AG04449 (cell line): ENCODE measurements at regions not wholly inside any gene's neighbourhood (a gene's known extent, or its start where the extent isn't known, plus 50 kb on each side); places are given as distances from the start of the nearest gene placed in this dataset.

Source experiments
- CTCF ChIA-PET: fragments of 350-600 bp; formaldehyde crosslinking; extraction: SDS; loops from one replicate; lab custom pipeline; 2021; ENCODE audit warnings: antibody characterized with exemption; lab: Yijun Ruan, JAX
- POLR2A ChIA-PET: fragments of 400-600, 350-600 bp; formaldehyde crosslinking; extraction: SDS; loops from one replicate; lab custom pipeline; 2020; ENCODE audit warnings: antibody characterized with exemption, inconsistent platforms; lab: Yijun Ruan, JAX
- DNase-seq: peaks from one replicate; pipeline ENCODE4 v3.0.0-alpha.2; 2010; ENCODE audit warnings: low read depth, low spot score
- H3K4me3 ChIP-seq: 2 replicates; pipeline ENCODE4 v1.5.1; 2011; ENCODE audit warnings: low read depth, mild to moderate bottlenecking, control low read depth, low read length
- TF ChIP-seq, protein P1 (sequence below): IDR thresholded peaks from one replicate; pipeline ENCODE4 v1.5.1; 2011; ENCODE audit warnings: mild to moderate bottlenecking, moderate library complexity, low read length, control low read depth, inconsistent platforms; ENCODE audit not compliant: insufficient read depth; ENCODE audit errors: missing control alignments

DNA sequence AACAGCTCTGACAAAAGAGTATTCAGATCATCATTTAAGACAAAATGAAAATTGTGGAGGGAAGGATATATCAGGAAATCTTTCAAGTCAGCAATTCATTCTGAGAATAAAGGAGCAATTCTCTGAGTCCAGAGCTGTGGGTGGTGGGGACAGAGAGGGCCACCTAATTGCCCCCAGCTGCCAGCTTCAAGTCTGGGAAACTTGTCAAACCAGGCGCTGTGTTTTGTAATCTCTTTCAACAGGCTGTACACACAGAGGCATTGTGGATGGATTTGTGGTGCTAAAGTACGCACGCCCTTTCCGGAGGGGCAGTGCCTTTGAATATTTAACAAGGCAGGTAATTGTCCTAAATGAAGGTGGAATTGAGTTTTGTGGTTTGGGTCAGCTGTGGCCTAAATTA, 591.1 kb upstream of the BOD1L1 start:
- CTCF ChIA-PET, result no interaction called here
- TF ChIP-seq, protein P1, sequence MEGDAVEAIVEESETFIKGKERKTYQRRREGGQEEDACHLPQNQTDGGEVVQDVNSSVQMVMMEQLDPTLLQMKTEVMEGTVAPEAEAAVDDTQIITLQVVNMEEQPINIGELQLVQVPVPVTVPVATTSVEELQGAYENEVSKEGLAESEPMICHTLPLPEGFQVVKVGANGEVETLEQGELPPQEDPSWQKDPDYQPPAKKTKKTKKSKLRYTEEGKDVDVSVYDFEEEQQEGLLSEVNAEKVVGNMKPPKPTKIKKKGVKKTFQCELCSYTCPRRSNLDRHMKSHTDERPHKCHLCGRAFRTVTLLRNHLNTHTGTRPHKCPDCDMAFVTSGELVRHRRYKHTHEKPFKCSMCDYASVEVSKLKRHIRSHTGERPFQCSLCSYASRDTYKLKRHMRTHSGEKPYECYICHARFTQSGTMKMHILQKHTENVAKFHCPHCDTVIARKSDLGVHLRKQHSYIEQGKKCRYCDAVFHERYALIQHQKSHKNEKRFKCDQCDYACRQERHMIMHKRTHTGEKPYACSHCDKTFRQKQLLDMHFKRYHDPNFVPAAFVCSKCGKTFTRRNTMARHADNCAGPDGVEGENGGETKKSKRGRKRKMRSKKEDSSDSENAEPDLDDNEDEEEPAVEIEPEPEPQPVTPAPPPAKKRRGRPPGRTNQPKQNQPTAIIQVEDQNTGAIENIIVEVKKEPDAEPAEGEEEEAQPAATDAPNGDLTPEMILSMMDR, result no peak
- no peak overlapping the region for H3K4me3 ChIP-seq
- POLR2A ChIA-PET, result no interaction called here
- DNase-seq, result no peak

DNA sequence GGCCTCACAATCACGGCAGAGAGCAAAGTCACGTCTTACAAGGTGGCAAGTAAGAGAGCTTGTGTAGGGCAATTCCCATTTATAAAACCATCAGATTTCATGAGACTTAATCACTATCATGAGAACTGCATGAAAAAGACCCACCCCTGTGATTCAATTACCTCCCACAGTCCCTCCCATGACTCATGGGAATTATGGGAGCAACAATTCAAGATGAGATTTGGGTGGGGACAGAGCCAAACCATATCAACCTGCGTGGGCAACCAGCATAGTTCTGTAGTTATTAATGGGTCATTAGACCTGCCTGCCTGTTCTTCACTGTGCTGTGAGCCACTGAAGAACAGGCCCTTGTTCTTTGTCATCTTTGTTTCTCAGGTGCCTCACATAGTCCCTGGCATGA, 593.7 kb upstream of the BOD1L1 start:
- no peak for DNase-seq
- TF ChIP-seq, protein P1, result no peak
- no peak overlapping the region for H3K4me3 ChIP-seq
- ChIA-PET CTCF (no interaction called here), POLR2A (no interaction called here)

DNA sequence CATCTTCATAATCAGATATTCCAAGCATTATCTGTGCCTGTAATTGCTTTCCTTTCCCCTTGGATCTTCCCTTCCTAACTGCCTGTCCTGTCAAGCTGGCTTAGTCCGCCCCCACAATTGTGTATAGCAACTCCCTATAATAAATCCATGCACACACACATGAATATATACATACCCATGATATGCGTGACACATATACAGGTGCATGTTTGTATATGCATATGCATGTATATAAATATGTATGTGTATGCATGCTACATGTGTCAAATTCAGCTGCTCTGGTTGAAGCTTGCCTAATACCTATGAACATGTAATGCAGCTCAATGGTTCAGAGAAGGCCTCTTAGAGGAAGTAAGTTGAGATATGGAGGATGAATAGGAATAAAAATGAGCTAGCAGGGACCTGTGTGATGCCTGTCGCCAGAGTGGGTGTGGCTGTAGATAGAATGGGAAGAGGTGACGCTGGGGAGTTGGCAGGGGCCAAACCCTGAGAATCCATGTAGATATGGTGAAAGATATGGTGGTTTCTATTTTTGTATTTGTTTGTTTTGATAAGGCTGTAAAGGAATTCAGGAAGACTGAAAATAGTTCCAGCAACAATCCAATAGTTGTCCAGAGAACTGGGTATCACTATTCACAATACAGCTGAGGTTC, 595.0 kb upstream of the BOD1L1 start:
- CTCF ChIA-PET, result no interaction called here
- DNase-seq, result no peak
- no peak overlapping the region for H3K4me3 ChIP-seq
- POLR2A ChIA-PET, result no interaction called here
- TF ChIP-seq, protein P1, result no peak

DNA sequence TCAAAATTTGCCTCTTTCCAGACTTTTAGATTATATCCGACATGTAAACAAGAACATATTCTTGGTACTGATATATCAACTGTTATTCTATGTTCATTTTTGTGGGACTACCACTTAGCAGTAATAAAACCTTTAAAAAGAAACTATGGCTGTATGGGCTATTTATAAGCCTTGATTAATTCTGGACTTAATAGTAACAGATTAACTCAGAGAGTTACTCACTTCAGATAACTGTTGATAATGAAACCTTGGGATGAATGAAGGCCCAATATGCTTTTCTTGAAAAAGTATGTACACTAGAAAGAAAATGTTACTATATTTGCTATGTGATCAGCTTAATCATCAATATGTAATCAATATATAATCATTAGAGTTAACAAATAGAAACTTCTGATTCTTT, 595.9 kb upstream of the BOD1L1 start:
- H3K4me3 ChIP-seq, result no peak overlapping the region
- no peak for DNase-seq
- POLR2A ChIA-PET, result no interaction called here
- CTCF ChIA-PET, result no interaction called here
- TF ChIP-seq, protein P1, result no peak

DNA sequence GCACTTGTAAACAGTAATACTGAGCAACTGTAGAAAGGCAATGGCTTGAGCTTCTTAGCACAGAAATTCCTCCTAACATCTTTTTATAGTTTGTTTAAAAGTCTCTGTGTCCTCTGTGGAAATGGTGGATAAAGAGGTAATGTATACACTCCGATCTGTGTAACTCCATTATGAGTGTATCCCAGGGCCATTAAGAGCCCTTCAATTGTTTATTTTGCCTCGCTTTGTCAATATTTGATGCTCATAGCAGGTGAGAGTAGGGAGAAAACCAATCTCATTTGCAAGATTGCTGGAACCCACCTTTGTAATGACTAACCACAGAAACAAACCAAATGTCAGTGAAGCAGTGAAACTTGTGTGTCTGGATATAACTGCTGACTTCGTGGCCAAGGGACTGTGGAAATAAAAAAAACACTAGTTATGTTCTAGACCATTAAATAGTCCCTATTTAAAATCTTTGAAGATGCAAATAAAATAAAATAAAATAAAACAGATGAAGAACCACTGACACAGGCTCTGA, 598.2 kb upstream of the BOD1L1 start:
- no peak overlapping the region for H3K4me3 ChIP-seq
- DNase-seq, result no peak
- ChIA-PET POLR2A (no interaction called here), CTCF (no interaction called here)
- TF ChIP-seq, protein P1, result no peak

DNA sequence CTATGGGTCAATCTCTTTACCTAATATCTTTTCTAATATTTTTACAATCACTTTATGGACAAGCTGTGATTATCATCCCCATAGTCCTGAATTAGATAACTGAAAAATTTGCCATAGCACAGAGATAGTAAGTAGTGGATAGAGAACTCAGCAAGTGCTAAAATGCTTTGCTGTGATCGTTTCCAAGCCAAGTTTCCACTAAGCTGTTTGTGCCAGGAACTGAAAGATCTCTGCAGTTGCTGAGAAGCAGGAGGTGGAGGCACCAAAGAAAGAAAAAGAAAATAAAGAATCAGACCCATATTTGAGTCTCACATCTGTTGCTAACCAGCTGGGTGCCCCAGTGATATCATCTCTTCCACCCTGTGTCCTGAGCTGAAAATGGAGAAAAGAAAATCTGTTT, 605.6 kb upstream of the BOD1L1 start:
- H3K4me3 ChIP-seq, result no peak overlapping the region
- DNase-seq, result no peak
- CTCF ChIA-PET, result interaction anchor here (1.4 kb wide), 1 partner anchor 578 kb away, joined by 5 read pairs; no protein-coding TSS in a partner anchor
- POLR2A ChIA-PET, result no interaction called here
- TF ChIP-seq, protein P1, result no peak
